Smooth muscle cell (in vitro differentiated cells): ENCODE measurements at regions not wholly inside any gene's neighbourhood (a gene's known extent, or its start where the extent isn't known, plus 50 kb on each side); places are given as distances from the start of the nearest gene placed in this dataset.
"Not testable (repeated sequence)": the region's sequence is repeated elsewhere in the genome, so short reads cannot be mapped to it uniquely, and the experiment has no call there.

ENCODE experiments used
- DNase-seq: peaks from one replicate; lab custom pipeline; 2025; ENCODE audit not compliant: unreplicated experiment; lab: John Stamatoyannopoulos, UW
- H2AFZ ChIP-seq: fragments of 200-600 bp; sonication (generic); 2 replicates; pipeline ENCODE4 v1.6.0; 2016; ENCODE audit warnings: antibody characterized with exemption, low read depth, mild to moderate bottlenecking
- H3F3A ChIP-seq: fragments of 200-600 bp; sonication (generic); 2 replicates; pipeline ENCODE4 v1.6.0; 2017; ENCODE audit warnings: antibody characterized with exemption, low read depth
- H3K27ac ChIP-seq: fragments of 200-600 bp; sonication (generic); 2 replicates; pipeline ENCODE4 v1.5.1; 2016; ENCODE audit warnings: low read depth, mild to moderate bottlenecking
- H3K27me3 ChIP-seq: fragments of 200-600 bp; sonication (generic); 2 replicates; pipeline ENCODE4 v1.6.1; 2016; ENCODE audit warnings: low read depth, mild to moderate bottlenecking
- H3K36me3 ChIP-seq: fragments of 200-600 bp; sonication (generic); 2 replicates; pipeline ENCODE4 v1.5.1; 2016; ENCODE audit warnings: low read depth
- H3K4me1 ChIP-seq: fragments of 200-600 bp; sonication (generic); 2 replicates; pipeline ENCODE4 v1.5.1; 2016; ENCODE audit warnings: low read depth
- H3K4me2 ChIP-seq: fragments of 200-600 bp; sonication (generic); 2 replicates; pipeline ENCODE4 v1.6.0; 2016; ENCODE audit warnings: mild to moderate bottlenecking
- H3K4me3 ChIP-seq: fragments of 200-600 bp; sonication (generic); 2 replicates; pipeline ENCODE4 v1.5.1; 2016; ENCODE audit warnings: mild to moderate bottlenecking
- H3K79me2 ChIP-seq: fragments of 200-600 bp; sonication (generic); 2 replicates; pipeline ENCODE4 v1.6.0; 2016; ENCODE audit warnings: low read depth, mild to moderate bottlenecking
- H3K9ac ChIP-seq: fragments of 200-600 bp; sonication (generic); 2 replicates; pipeline ENCODE4 v1.6.0; 2016; ENCODE audit warnings: low read depth
- H3K9me3 ChIP-seq: fragments of 200-600 bp; sonication (generic); replicated peaks from 2 replicates; pipeline ENCODE4 v1.5.1; 2016; ENCODE audit warnings: low read depth
- H4K20me1 ChIP-seq: fragments of 200-600 bp; sonication (generic); 2 replicates; pipeline ENCODE4 v1.6.0; 2016; ENCODE audit warnings: low read depth
- WGBS: methylation state at CpG from one replicate; pipeline ENCODE4 v1.1.7; 2016; ENCODE audit warnings: low lambda C conversion rate; 5-methylcytosine and 5-hydroxymethylcytosine counted together
- TF ChIP-seq, protein P1 (sequence below): fragments of 200-600 bp; sonication (generic); IDR thresholded peaks from 2 replicates; pipeline ENCODE4 v1.5.1; 2017; ENCODE audit warnings: borderline replicate concordance, mild to moderate bottlenecking, antibody characterized with exemption; ENCODE audit not compliant: insufficient read depth, poor library complexity, severe bottlenecking

DNA sequence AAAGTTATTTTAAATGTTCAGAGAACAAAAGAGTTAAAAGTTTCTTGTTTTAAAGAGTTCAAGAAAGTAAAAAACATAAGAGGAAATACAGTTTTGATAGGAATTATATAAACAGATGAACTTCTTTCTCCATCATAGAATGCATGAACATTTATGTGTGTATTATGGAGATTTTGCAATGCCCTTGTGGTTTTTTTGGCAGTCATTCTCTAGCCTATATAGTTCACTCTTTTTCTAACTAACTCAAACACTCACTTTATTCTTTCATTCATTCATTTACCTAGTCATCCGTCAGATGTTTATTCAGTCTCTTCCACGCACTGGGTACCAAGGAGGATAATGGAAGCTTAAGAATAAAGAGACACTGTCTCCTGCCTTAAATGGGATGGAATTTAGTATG lies 195.9 kb upstream of the VLDLR start:
- Histone ChIP-seq H3K9me3 (no peaks in the 10 kb centered on the region), H3K36me3 (no peaks in the 10 kb centered on the region), H3K9ac (no peak overlapping the region), H3F3A (no peaks in the 10 kb centered on the region), H3K4me1 (no peaks in the 10 kb centered on the region), H3K27me3 (no peaks in the 10 kb centered on the region), H3K79me2 (no peaks in the 10 kb centered on the region), H3K27ac (no peak overlapping the region), H4K20me1 (no peaks in the 10 kb centered on the region), H2AFZ (no peak overlapping the region), H3K4me3 (no peak overlapping the region), H3K4me2 (no peak overlapping the region)
- TF ChIP-seq, protein P1, sequence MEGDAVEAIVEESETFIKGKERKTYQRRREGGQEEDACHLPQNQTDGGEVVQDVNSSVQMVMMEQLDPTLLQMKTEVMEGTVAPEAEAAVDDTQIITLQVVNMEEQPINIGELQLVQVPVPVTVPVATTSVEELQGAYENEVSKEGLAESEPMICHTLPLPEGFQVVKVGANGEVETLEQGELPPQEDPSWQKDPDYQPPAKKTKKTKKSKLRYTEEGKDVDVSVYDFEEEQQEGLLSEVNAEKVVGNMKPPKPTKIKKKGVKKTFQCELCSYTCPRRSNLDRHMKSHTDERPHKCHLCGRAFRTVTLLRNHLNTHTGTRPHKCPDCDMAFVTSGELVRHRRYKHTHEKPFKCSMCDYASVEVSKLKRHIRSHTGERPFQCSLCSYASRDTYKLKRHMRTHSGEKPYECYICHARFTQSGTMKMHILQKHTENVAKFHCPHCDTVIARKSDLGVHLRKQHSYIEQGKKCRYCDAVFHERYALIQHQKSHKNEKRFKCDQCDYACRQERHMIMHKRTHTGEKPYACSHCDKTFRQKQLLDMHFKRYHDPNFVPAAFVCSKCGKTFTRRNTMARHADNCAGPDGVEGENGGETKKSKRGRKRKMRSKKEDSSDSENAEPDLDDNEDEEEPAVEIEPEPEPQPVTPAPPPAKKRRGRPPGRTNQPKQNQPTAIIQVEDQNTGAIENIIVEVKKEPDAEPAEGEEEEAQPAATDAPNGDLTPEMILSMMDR, result no peak
- DNase-seq, result no peak
- WGBS, result 96% methylated on average over 2 of the region's 2 CpGs

DNA sequence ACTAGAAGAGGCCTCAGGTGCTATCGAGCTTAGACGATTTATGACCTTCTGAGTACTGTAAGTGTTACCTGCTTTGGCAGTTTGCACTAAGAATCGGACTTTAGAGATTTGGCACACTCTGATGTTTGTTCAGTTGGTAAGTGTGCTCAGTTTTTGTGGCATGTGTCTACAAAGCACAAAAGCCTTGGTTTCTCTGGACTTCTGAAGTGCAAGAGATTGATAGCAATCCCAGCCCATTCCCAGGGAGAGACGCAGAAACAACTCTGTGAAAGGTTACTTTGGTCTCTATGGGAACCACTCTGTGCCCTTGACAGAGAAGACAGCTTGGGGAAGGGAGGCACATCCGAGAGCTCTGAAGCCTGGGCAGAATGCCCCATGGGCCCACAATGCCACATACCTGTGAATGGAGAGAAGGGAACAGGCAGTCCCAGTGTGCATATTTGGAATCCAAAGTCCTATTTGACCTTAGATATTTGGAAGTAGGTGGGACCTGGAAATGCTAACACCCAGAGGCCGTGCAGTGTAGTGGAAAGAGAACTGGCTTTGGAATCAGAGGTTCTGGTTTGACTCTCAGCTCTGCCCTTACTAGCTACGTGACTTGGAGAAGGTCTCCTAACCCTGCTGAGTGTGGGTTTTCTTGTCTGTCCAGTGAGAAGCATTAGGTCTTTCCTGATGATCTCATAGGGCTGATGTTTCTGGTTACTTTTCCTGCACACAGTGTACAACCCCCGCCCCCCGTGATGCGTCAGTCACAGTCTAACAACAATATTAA lies 194.3 kb upstream of the VLDLR start:
- Histone ChIP-seq H3F3A (no peaks in the 10 kb centered on the region), H3K9ac (no peak overlapping the region), H2AFZ (no peak overlapping the region), H3K27me3 (no peaks in the 10 kb centered on the region), H3K4me1 (no peaks in the 10 kb centered on the region), H3K4me3 (no peak overlapping the region), H3K79me2 (no peaks in the 10 kb centered on the region), H3K36me3 (no peaks in the 10 kb centered on the region), H3K27ac (peak overlapping the region; percentile 64), H3K4me2 (no peak overlapping the region), H3K9me3 (no peaks in the 10 kb centered on the region), H4K20me1 (no peaks in the 10 kb centered on the region)
- TF ChIP-seq, protein P1, result no peak
- 77% methylated on average over 10 of the region's 10 CpGs for WGBS
- DNase-seq, result no peak

DNA sequence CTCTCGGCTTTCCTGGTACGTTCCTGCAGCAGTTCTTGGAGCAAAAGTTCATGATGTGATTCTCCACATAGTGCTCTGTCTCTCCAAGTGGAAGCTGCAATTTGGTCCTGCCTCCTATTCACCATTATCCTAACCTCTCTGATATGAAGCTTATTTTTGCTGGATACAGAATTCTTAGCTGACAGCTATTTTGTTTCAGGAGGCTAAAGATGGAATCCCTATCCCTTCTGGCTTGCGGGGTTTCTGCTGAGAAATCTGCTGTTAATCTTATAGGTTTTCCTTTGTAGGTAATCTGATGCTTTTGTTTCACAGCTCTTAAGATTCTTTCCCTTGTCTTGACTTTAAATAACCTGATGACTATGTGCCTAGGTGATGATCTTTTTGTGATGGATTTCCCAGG lies 181.6 kb upstream of the VLDLR start:
- DNase-seq, result no peak
- Histone ChIP-seq H3F3A (no peaks in the 10 kb centered on the region), H3K36me3 (no peaks in the 10 kb centered on the region), H3K4me2 (no peak overlapping the region), H3K27ac (no peak overlapping the region), H3K27me3 (no peaks in the 10 kb centered on the region), H3K9ac (no peak overlapping the region), H3K9me3 (no peaks in the 10 kb centered on the region), H3K79me2 (no peaks in the 10 kb centered on the region), H2AFZ (no peak overlapping the region), H3K4me1 (no peaks in the 10 kb centered on the region), H4K20me1 (no peaks in the 10 kb centered on the region), H3K4me3 (no peak overlapping the region)
- TF ChIP-seq, protein P1, result no peak
- WGBS, result 58% methylated on average over 3 of the region's 3 CpGs

DNA sequence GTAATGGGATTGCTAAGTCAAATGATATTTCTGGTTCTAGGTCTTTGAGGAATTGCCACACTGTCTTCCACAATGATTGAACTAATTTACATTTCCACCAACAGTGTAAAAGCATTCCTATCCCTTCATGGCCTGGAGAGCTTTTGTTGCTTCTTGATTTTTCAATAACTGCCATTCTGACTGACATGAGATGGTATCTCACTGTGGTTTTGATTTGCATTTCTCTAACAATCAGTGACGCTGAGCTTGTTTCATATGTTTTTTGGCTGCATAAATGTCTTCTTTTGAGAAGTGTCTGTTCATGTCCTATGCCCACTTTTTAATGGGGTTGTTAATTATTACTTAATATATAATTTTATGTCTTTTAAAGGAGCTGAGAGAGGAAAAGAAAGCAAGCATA lies 177.7 kb upstream of the VLDLR start:
- not testable (repeated sequence) for H3K4me3 ChIP-seq, H3K4me2 ChIP-seq, H3K4me1 ChIP-seq, H3K36me3 ChIP-seq, H3K27ac ChIP-seq, H4K20me1 ChIP-seq, DNase-seq, H3K27me3 ChIP-seq, H3K9me3 ChIP-seq, H3F3A ChIP-seq, H3K9ac ChIP-seq, H3K79me2 ChIP-seq, H2AFZ ChIP-seq
- 71% methylated on average over 1 of the region's 1 CpG for WGBS
